ENCODE measurements at regions not wholly inside any gene's neighbourhood (a gene's known extent, or its start where the extent isn't known, plus 50 kb on each side); places are given as distances from the start of the nearest gene placed in this dataset.

- TF ChIP-seq POLR2AphosphoS5 (IDR thresholded peaks at IDR 0.05): no peak
- TF ChIP-seq CTCF (IDR thresholded peaks at IDR 0.05): no peak
These were observed 373.6 kb downstream of the PBX1 start for GRCh38 chr1:164932580-164932979.
